ENCODE measurements at regions not wholly inside any gene's neighbourhood (a gene's known extent, or its start where the extent isn't known, plus 50 kb on each side); places are given as distances from the start of the nearest gene placed in this dataset.
A peak's percentile ranks its signal among the peaks of the same experiment; 100 is the strongest.

DNA sequence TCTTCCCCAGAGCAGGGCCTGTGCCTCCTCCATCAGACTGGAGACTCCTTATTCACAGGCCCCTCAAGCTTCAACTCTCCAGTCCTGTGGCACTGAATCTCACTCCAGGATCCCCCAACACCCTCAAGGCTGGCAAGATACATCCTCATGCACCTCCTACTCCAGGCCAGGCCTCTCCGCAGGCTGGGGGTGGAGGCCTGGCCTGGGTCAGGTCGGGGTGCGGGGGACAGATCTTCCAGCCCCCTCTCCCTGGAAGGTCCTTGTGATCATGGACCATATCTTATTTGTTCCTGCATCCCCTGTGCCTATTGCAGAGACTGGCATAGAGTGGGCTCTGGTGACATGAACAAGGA, 147.3 kb downstream of the SMAD6 start:
- Histone ChIP-seq H3K4me1 (ENCODE audit: control insufficient read depth in 1 of 2, insufficient read depth in 1 of 2, low read depth in 1 of 2, low read length in 1 of 2) (peaks cover 20 to 25% of the 10 kb centered on the region in 2 experiments), H3K27me3 (peaks cover 4% of the 10 kb centered on the region), H3K4me3 (ENCODE audit: low read depth in 1 of 2, low read length in 1 of 2) (no peak overlapping the region), H3K9me3 (no peaks in the 10 kb centered on the region), H3K36me3 (no peaks in the 10 kb centered on the region), H3K27ac (no peak overlapping the region)
- TF ChIP-seq, protein P1, sequence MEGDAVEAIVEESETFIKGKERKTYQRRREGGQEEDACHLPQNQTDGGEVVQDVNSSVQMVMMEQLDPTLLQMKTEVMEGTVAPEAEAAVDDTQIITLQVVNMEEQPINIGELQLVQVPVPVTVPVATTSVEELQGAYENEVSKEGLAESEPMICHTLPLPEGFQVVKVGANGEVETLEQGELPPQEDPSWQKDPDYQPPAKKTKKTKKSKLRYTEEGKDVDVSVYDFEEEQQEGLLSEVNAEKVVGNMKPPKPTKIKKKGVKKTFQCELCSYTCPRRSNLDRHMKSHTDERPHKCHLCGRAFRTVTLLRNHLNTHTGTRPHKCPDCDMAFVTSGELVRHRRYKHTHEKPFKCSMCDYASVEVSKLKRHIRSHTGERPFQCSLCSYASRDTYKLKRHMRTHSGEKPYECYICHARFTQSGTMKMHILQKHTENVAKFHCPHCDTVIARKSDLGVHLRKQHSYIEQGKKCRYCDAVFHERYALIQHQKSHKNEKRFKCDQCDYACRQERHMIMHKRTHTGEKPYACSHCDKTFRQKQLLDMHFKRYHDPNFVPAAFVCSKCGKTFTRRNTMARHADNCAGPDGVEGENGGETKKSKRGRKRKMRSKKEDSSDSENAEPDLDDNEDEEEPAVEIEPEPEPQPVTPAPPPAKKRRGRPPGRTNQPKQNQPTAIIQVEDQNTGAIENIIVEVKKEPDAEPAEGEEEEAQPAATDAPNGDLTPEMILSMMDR (IDR thresholded peaks at IDR 0.05), result no peak

DNA sequence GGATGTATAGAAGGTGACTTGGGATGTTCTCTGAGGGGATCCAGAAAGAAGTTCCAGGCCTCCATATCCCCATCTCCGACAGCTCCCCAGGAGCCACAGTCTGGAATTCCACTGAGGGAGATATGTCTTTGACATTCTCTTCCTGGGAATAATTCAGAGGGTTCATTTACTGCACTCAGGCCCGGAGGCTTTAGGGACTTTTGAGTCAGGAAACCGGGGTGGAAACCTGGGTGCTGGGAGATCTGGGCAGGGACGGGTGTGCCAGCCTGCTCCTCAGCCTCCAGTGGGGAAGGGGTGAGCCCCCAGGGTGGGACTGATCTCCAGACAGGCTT, 147.7 kb downstream of the SMAD6 start:
- Histone ChIP-seq H3K36me3 (no peaks in the 10 kb centered on the region), H3K4me3 (ENCODE audit: low read depth in 1 of 2, low read length in 1 of 2) (no peak overlapping the region), H3K9me3 (no peaks in the 10 kb centered on the region), H3K4me1 (ENCODE audit: control insufficient read depth in 1 of 2, insufficient read depth in 1 of 2, low read depth in 1 of 2, low read length in 1 of 2) (peaks cover 20 to 25% of the 10 kb centered on the region in 2 experiments), H3K27me3 (peaks cover 4% of the 10 kb centered on the region), H3K27ac (no peak overlapping the region)
- TF ChIP-seq, protein P1 (IDR thresholded peaks at IDR 0.05), result no peak

DNA sequence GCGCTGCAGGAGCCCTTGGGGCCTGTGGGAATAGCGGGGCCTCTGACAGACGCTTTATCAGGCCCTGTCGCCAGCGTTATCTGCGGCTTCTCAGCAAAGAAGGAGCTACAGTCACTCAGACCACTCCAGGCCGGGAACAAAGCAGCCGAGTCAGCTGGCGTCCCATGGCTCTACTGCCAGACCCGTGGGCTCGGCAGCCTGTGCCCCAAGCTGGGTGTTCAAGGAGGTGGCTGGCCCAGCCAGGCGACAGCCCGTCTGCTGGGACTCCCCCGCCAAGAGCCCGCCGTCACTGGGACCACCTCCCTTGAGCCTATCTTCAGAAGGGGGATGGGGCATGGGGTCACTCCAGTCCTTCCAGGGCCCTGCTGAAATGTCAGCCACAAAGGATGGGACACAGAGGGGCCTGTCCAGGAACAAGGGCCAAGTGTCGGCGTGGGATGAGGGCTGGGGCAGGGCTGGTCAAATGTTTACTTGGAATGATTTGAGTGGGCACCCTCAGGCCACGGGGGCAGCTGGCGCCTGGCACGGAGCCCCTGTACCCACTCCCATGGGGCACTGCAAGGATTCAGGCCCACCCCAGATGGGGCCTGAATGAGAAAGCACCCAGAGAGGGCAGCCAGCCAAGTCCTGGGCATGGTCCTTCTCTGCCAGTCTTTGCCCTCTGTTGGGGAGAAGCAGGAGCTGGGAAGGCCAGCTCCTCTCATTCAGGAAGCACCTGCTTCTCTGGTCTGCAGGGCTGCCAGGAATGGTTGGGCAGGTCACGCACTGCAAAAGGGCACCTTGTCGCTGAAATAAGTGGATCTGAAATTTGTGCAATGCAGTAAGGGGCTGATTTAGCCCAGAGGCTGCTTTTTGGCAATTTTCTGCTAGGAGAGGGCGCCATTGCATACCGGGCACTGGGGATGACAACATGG, 148.3 kb downstream of the SMAD6 start:
- Histone ChIP-seq H3K27me3 (peaks cover 4% of the 10 kb centered on the region), H3K4me3 (ENCODE audit: low read depth in 1 of 2, low read length in 1 of 2) (no peak overlapping the region), H3K9me3 (no peaks in the 10 kb centered on the region), H3K27ac (no peak overlapping the region), H3K4me1 (ENCODE audit: control insufficient read depth in 1 of 2, insufficient read depth in 1 of 2, low read depth in 1 of 2, low read length in 1 of 2) (peaks cover 20 to 25% of the 10 kb centered on the region in 2 experiments), H3K36me3 (no peaks in the 10 kb centered on the region)
- TF ChIP-seq, protein P1 (IDR thresholded peaks at IDR 0.05), result no peak

DNA sequence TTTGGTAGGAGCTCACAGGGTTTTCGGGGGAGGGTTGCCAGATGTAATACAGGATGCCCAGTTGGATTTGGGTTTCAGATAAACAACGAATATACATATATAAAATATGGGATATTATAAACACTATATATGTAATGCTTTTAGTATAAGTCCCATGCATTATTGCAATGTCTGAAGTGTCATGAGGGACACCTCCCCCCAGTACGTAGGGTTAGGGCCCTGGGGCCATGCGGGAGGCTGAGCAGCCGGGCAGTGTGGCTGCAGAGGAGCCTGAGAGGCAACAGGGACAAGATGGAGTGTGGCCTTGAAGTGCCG, 148.9 kb downstream of the SMAD6 start:
- Histone ChIP-seq H3K36me3 (no peaks in the 10 kb centered on the region), H3K27me3 (peaks cover 4% of the 10 kb centered on the region), H3K4me3 (ENCODE audit: low read depth in 1 of 2, low read length in 1 of 2) (no peak overlapping the region), H3K4me1 (ENCODE audit: control insufficient read depth in 1 of 2, insufficient read depth in 1 of 2, low read depth in 1 of 2, low read length in 1 of 2) (peaks cover 20 to 25% of the 10 kb centered on the region in 2 experiments), H3K27ac (no peak overlapping the region), H3K9me3 (no peaks in the 10 kb centered on the region)
- TF ChIP-seq, protein P1 (IDR thresholded peaks at IDR 0.05), result no peak

DNA sequence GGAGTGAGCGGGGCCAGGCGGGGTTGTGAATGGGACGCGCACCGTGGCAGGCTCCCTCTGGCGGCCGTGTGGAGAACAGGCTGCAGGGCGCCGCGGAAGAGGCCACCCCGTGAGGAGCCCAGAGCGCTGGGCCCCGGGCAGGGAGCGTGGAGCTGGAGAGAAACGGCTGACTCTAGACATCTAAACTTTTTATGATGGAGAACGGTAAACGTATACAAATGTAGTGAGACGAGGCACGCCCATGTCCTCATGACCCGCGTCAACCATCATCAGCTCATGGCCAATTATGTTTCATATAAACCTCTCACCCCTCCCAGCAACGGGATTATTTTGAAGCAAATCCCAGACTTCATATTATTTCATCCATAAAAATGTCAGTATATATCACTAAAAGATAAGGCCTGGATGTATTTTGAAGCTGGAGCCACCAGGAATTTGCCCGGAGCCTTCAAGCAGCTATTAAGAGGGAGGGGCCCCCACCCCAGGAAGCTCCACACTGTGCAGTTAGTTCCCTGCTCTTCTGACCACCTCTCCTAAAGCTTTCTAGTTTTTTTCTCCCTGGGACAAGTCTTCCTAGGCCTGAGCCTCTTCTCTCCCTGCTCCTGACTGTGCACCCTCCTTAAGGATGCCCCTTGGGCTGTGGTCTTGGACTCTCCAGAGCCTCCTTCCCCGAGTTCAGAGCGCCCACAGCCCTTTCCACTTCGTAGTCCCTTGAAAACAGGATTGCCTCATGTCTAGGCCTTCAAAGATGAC, 149.5 kb downstream of the SMAD6 start:
- peaks cover 4% of the 10 kb centered on the region for H3K27me3 ChIP-seq
- no peak overlapping the region for H3K27ac ChIP-seq
- H3K4me3 ChIP-seq (ENCODE audit: low read depth in 1 of 2, low read length in 1 of 2), result no peak overlapping the region
- no peaks in the 10 kb centered on the region for H3K36me3 ChIP-seq
- H3K4me1 ChIP-seq (ENCODE audit: control insufficient read depth in 1 of 2, insufficient read depth in 1 of 2, low read depth in 1 of 2, low read length in 1 of 2), result peaks cover 20 to 25% of the 10 kb centered on the region in 2 experiments
- TF ChIP-seq, protein P1 (IDR thresholded peaks at IDR 0.05), result peak; percentile 83
- no peaks in the 10 kb centered on the region for H3K9me3 ChIP-seq
